GM23338 (cell line): ENCODE measurements at regions not wholly inside any gene's neighbourhood (a gene's known extent, or its start where the extent isn't known, plus 50 kb on each side); places are given as distances from the start of the nearest gene placed in this dataset.
"Not testable (repeated sequence)": the region's sequence is repeated elsewhere in the genome, so short reads cannot be mapped to it uniquely, and the experiment has no call there.

Experiments
- CREB1 ChIP-seq: fragments of 250-450 bp; sonication (Bioruptor Pico); IDR thresholded peaks from 2 replicates; pipeline ENCODE4 v1.5.0; 2020; ENCODE audit warnings: low read depth, mild to moderate bottlenecking, moderate library complexity
- CTCF ChIP-seq, 2 experiments: fragments of 200-600 bp in 1 of 2; sonication (generic) in 1 of 2; conservative IDR thresholded peaks; 2 replicates each; pipeline versions ENCODE4 v1.5.1 to v1.6.1; 2016 to 2017; ENCODE audit warnings: antibody characterized with exemption in 2 of 2, low read depth in 2 of 2, mild to moderate bottlenecking in 2 of 2, moderate library complexity in 1 of 2
- NANOG ChIP-seq: IDR thresholded peaks from 2 replicates; pipeline ENCODE4 v1.6.1; 2016; ENCODE audit warnings: antibody characterized with exemption, borderline replicate concordance
- POLR2AphosphoS5 ChIP-seq: IDR thresholded peaks from 2 replicates; pipeline ENCODE4 v1.6.1; 2016; ENCODE audit warnings: antibody characterized with exemption, low read depth
- REST ChIP-seq: IDR thresholded peaks from one replicate; pipeline ENCODE4 v1.6.1; 2018; ENCODE audit warnings: antibody characterized with exemption; ENCODE audit not compliant: unreplicated experiment
- STAT1 ChIP-seq: IDR thresholded peaks from one replicate; pipeline ENCODE4 v1.6.1; 2016; ENCODE audit warnings: antibody characterized with exemption; ENCODE audit not compliant: unreplicated experiment
- ZNF462 ChIP-seq: fragments of 250-450 bp; sonication (Bioruptor Pico); IDR thresholded peaks from 2 replicates; pipeline ENCODE4 v1.5.0; 2020; ENCODE audit warnings: mild to moderate bottlenecking, moderate library complexity

GRCh38 chr15:32518013-32518412 lies 62.6 kb upstream of the GOLGA8O start:
- TF ChIP-seq CTCF (conservative IDR thresholded peaks at IDR 0.05; ENCODE audit: low read depth in 2 of 2); REST; POLR2AphosphoS5; STAT1; NANOG; ZNF462; CREB1 (CRISPR knock-in tag): not testable (repeated sequence)
